Neural cell (in vitro differentiated cells): ENCODE measurements at regions not wholly inside any gene's neighbourhood (a gene's known extent, or its start where the extent isn't known, plus 50 kb on each side); places are given as distances from the start of the nearest gene placed in this dataset.

Source experiments
- H2AFZ ChIP-seq: fragments of 200-600, 300-800 bp; sonication (generic), shearing (Covaris generic); 2 replicates; pipeline ENCODE4 v1.6.0; 2014; ENCODE audit warnings: low read depth, mild to moderate bottlenecking, antibody characterized with exemption, low read length, moderate library complexity
- H3F3A ChIP-seq: fragments of 200-600 bp; shearing (Covaris generic); 2 replicates; pipeline ENCODE4 v1.6.1; 2016; ENCODE audit warnings: mild to moderate bottlenecking, moderate library complexity, mixed read lengths, antibody characterized with exemption, low read length; ENCODE audit not compliant: insufficient read depth, poor library complexity, severe bottlenecking
- H3K27ac ChIP-seq: fragments of 200-600, 300-800 bp; sonication (generic), shearing (Covaris generic); 2 replicates; pipeline ENCODE4 v1.5.1; 2014; ENCODE audit warnings: mild to moderate bottlenecking, low read length, moderate library complexity
- H3K27me3 ChIP-seq: fragments of 300-800, 200-600 bp; sonication (generic), shearing (Covaris generic); 2 replicates; pipeline ENCODE4 v1.6.0; 2014; ENCODE audit warnings: mild to moderate bottlenecking, low read depth, low read length, moderate library complexity; ENCODE audit not compliant: insufficient read depth
- H3K36me3 ChIP-seq: fragments of 300-800, 200-600 bp; sonication (generic), shearing (Covaris generic); 2 replicates; pipeline ENCODE4 v1.5.1; 2014; ENCODE audit warnings: mild to moderate bottlenecking, antibody characterized with exemption, low read length, moderate library complexity; ENCODE audit not compliant: insufficient read depth
- H3K4me2 ChIP-seq: fragments of 300-800, 200-600 bp; sonication (generic), shearing (Covaris generic); 2 replicates; pipeline ENCODE4 v1.6.0; 2014; ENCODE audit warnings: mild to moderate bottlenecking, low read length
- H3K4me3 ChIP-seq: fragments of 300-800, 200-600 bp; sonication (generic), shearing (Covaris generic); 2 replicates; pipeline ENCODE4 v1.5.1; 2014; ENCODE audit warnings: mild to moderate bottlenecking, low read length, moderate library complexity
- H3K79me2 ChIP-seq: fragments of 200-600 bp; shearing (Covaris generic); replicated peaks from 2 replicates; pipeline ENCODE4 v1.6.0; 2014; ENCODE audit warnings: mild to moderate bottlenecking, low read length, moderate library complexity; ENCODE audit not compliant: insufficient read depth
- H3K9ac ChIP-seq: fragments of 300-800, 200-600 bp; sonication (generic), shearing (Covaris generic); 2 replicates; pipeline ENCODE4 v1.6.1; 2016; ENCODE audit warnings: mild to moderate bottlenecking, low read length, mixed read lengths
- H3K9me2 ChIP-seq: fragments of 200-600 bp; shearing (Covaris generic); 2 replicates; pipeline ENCODE4 v1.6.1; 2016; ENCODE audit warnings: mild to moderate bottlenecking, low read length, mixed read lengths; ENCODE audit not compliant: insufficient read depth
- H3K9me3 ChIP-seq: fragments of 200-600, 300-800 bp; sonication (generic), shearing (Covaris generic); 2 replicates; pipeline ENCODE4 v1.6.1; 2016; ENCODE audit warnings: mild to moderate bottlenecking, mixed run types, low read length, moderate library complexity, mixed read lengths
- H4K20me1 ChIP-seq: fragments of 200-600 bp; shearing (Covaris generic); 2 replicates; pipeline ENCODE4 v1.6.1; 2016; ENCODE audit warnings: mild to moderate bottlenecking, mixed run types; ENCODE audit not compliant: insufficient read depth
- CTCF ChIP-seq: fragments of 450-650 bp; IDR thresholded peaks from 2 replicates; pipeline ENCODE4 v1.5.1; 2014; ENCODE audit warnings: antibody characterized with exemption, mild to moderate bottlenecking, moderate library complexity; ENCODE audit not compliant: poor library complexity, severe bottlenecking
- EP300 ChIP-seq: fragments of 450-650 bp; conservative IDR thresholded peaks from 2 replicates; pipeline ENCODE4 v1.6.1; 2014; ENCODE audit warnings: antibody characterized with exemption, mild to moderate bottlenecking, moderate library complexity; ENCODE audit not compliant: poor library complexity, severe bottlenecking
- EZH2 ChIP-seq: fragments of 200-600, 300-800 bp; shearing (Covaris generic), sonication (generic); IDR thresholded peaks from 2 replicates; pipeline ENCODE4 v1.6.1; 2014; ENCODE audit warnings: antibody characterized with exemption, low read length, borderline replicate concordance, mild to moderate bottlenecking; ENCODE audit not compliant: insufficient read depth, poor library complexity, severe bottlenecking
- MXI1 ChIP-seq: fragments of 450-650 bp; conservative IDR thresholded peaks from 2 replicates; pipeline ENCODE4 v1.6.1; 2014; ENCODE audit warnings: antibody characterized with exemption, mild to moderate bottlenecking; ENCODE audit not compliant: poor library complexity, severe bottlenecking
- POLR2AphosphoS5 ChIP-seq: IDR thresholded peaks from 2 replicates; pipeline ENCODE4 v1.6.1; 2012
- RAD21 ChIP-seq: fragments of 450-650 bp; conservative IDR thresholded peaks from 2 replicates; pipeline ENCODE4 v1.6.1; 2014; ENCODE audit warnings: antibody characterized with exemption, mild to moderate bottlenecking, moderate library complexity
- REST ChIP-seq: IDR thresholded peaks from 2 replicates; pipeline ENCODE4 v1.6.1; 2012; ENCODE audit warnings: borderline replicate concordance
- SMC3 ChIP-seq: fragments of 450-650 bp; conservative IDR thresholded peaks from 2 replicates; pipeline ENCODE4 v1.6.1; 2014; ENCODE audit warnings: antibody characterized with exemption, mild to moderate bottlenecking, moderate library complexity; ENCODE audit not compliant: poor library complexity
- TAF1 ChIP-seq: IDR thresholded peaks from 2 replicates; pipeline ENCODE4 v1.6.1; 2012; ENCODE audit warnings: low read depth

GRCh38 chrX:121585626-121586025 lies 538.2 kb downstream of the GLUD2 start:
- no peaks in the 10 kb centered on the region for H3K79me2 ChIP-seq
- H4K20me1 ChIP-seq, result no peaks in the 10 kb centered on the region
- no peaks in the 10 kb centered on the region for H3K36me3 ChIP-seq
- no peaks in the 10 kb centered on the region for H3K9me3 ChIP-seq
- no peaks in the 10 kb centered on the region for H3K9me2 ChIP-seq
- no peaks in the 10 kb centered on the region for H3K27me3 ChIP-seq
- no peaks in the 10 kb centered on the region for H3F3A ChIP-seq
- TF ChIP-seq MXI1 (no peak), REST (no peak), POLR2AphosphoS5 (no peak), CTCF (no peak)
- no peak overlapping the region for H3K4me2 ChIP-seq
- H3K27ac ChIP-seq, result no peak overlapping the region
- H3K9ac ChIP-seq, result no peak overlapping the region
- H3K4me3 ChIP-seq, result no peak overlapping the region
- no peak overlapping the region for H2AFZ ChIP-seq

- Histone ChIP-seq H3K36me3 (no peaks in the 10 kb centered on the region), H3K9me3 (no peaks in the 10 kb centered on the region), H3K9ac (no peak overlapping the region), H3K4me2 (no peak overlapping the region), H3K27me3 (no peaks in the 10 kb centered on the region), H2AFZ (no peak overlapping the region), H3K4me3 (no peak overlapping the region), H3K9me2 (no peaks in the 10 kb centered on the region), H3K79me2 (no peaks in the 10 kb centered on the region), H4K20me1 (no peaks in the 10 kb centered on the region), H3K27ac (no peak overlapping the region), H3F3A (no peaks in the 10 kb centered on the region)
- TF ChIP-seq EZH2, result no peak
- TF ChIP-seq MXI1, result no peak
Observed at GRCh38 chrX:121592884-121593283, 545.5 kb downstream of the GLUD2 start.

GRCh38 chrX:121598356-121598755 lies 550.9 kb downstream of the GLUD2 start:
- Histone ChIP-seq H3F3A (no peaks in the 10 kb centered on the region), H3K9ac (no peak overlapping the region)
- TF ChIP-seq EZH2, result no peak
- no peak for TF ChIP-seq POLR2AphosphoS5
- TF ChIP-seq SMC3, result no peak
- no peak for TF ChIP-seq TAF1
- TF ChIP-seq MXI1, result no peak
- no peak for TF ChIP-seq CTCF
- TF ChIP-seq RAD21, result no peak
- TF ChIP-seq REST, result no peak
- no peak for TF ChIP-seq EP300

More at GRCh38 chrX:121598356-121598755, 550.9 kb downstream of the GLUD2 start:
- H3K9me2 ChIP-seq, result no peaks in the 10 kb centered on the region
- no peaks in the 10 kb centered on the region for H4K20me1 ChIP-seq
- no peak overlapping the region for H3K4me3 ChIP-seq
- H3K27ac ChIP-seq, result no peak overlapping the region
- H3K79me2 ChIP-seq, result no peaks in the 10 kb centered on the region
- no peak overlapping the region for H2AFZ ChIP-seq
- H3K4me2 ChIP-seq, result no peak overlapping the region
- no peaks in the 10 kb centered on the region for H3K36me3 ChIP-seq
- no peaks in the 10 kb centered on the region for H3K27me3 ChIP-seq
- no peaks in the 10 kb centered on the region for H3K9me3 ChIP-seq
